ENCODE measurements at regions not wholly inside any gene's neighbourhood (a gene's known extent, or its start where the extent isn't known, plus 50 kb on each side); places are given as distances from the start of the nearest gene placed in this dataset.

DNA sequence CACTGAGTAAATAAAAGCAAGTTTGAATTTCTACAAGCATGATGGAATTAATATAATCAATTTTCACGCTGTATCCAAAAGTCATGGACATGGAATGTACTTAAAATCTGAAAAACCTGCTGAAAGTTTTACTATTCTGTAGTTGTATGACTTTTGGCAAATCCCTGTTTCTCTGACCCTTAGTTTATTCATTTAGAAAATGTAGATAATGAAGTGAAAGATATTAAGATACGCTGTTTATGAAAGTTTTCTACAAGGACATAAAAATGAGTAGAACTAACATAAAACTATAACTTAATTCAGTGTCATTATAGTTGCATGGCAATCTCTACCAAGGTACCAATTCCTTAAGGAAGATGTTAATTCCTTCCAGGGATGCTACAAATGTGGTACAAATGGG is 363.2 kb upstream of the MPDZ start:
- Histone ChIP-seq H3K27me3 (replicated peaks; ENCODE audit: insufficient read depth) (no peaks in the 10 kb centered on the region), H4K20me1 (ENCODE audit: insufficient read depth) (no peaks in the 10 kb centered on the region), H2AFZ (no peak overlapping the region), H3K9me2 (ENCODE audit: insufficient read depth) (no peaks in the 10 kb centered on the region), H3K4me3 (no peak overlapping the region), H3K9ac (no peak overlapping the region), H3F3A (ENCODE audit: insufficient read depth) (no peaks in the 10 kb centered on the region), H3K4me1 (ENCODE audit: insufficient read depth) (no peaks in the 10 kb centered on the region), H3K79me2 (ENCODE audit: insufficient read depth) (no peaks in the 10 kb centered on the region), H3K4me2 (ENCODE audit: unreplicated experiment) (no peak overlapping the region), H3K27ac (no peak overlapping the region), H3K9me3 (ENCODE audit: low read depth) (no peaks in the 10 kb centered on the region), H3K36me3 (ENCODE audit: low read depth) (no peaks in the 10 kb centered on the region)
- in situ Hi-C loops (cut with MboI) = no loop called here
- no peak for TF ChIP-seq EZH2 (IDR thresholded peaks at IDR 0.05; ENCODE audit: insufficient read depth, poor library complexity, severe bottlenecking)
- no peak for TF ChIP-seq EZH2phosphoT487 (IDR thresholded peaks at IDR 0.05; ENCODE audit: insufficient read depth, low read depth)
- no peak for DNase-seq
- 90 to 94% methylated on average over 2 of the region's 2 CpGs for WGBS, 2 experiments (ENCODE audit: low coverage in 1 of 2, low lambda C conversion rate in 2 of 2, missing lambda C conversion rate in 2 of 2)

DNA sequence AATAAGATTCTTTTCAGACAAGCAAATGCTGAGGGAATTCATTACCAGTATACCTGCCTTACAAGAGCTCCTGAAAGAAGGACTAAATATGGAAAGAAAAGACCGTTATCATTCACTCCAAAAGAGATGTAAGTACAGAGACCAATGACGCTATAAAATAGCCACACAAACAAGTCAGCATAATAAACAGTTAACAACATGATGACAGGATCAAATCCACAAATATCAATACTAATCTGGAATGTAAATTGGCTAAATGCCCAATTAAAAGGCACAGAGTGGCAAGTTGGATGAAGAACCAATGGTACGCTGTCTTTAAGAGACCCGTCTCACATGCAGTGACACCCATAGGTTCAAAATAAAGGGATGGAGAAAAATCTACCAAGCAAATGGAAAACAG is 349.6 kb upstream of the MPDZ start:
- no peaks in the 10 kb centered on the region for H3K27me3 ChIP-seq (replicated peaks; ENCODE audit: insufficient read depth)

DNA sequence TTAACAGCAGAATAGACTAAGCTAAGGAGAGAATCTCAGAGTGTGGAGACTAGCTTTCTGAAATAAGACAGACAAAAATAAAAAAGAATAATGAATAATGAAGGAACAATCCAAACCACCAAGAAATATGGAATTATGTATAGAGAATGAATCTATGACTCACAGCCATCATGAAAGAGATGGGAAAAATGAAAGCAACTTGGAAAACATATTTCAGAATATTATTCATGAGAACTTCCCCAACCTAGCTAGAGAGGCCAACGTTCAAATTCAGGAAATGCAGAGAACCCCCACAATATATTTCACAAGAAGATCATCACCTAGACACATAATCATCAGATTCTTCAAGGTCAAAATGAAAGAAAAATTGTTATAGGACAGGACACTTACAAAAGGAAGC is 349.0 kb upstream of the MPDZ start:
- Histone ChIP-seq H3K79me2 (ENCODE audit: insufficient read depth) (no peaks in the 10 kb centered on the region), H3F3A (ENCODE audit: insufficient read depth) (no peaks in the 10 kb centered on the region), H3K27ac (no peak overlapping the region), H3K4me1 (ENCODE audit: insufficient read depth) (no peaks in the 10 kb centered on the region), H3K36me3 (ENCODE audit: low read depth) (no peaks in the 10 kb centered on the region), H3K27me3 (replicated peaks; ENCODE audit: insufficient read depth) (no peaks in the 10 kb centered on the region), H2AFZ (no peak overlapping the region), H4K20me1 (ENCODE audit: insufficient read depth) (no peaks in the 10 kb centered on the region), H3K4me2 (ENCODE audit: unreplicated experiment) (no peak overlapping the region), H3K9me2 (ENCODE audit: insufficient read depth) (no peaks in the 10 kb centered on the region), H3K9me3 (ENCODE audit: low read depth) (no peaks in the 10 kb centered on the region), H3K4me3 (no peak overlapping the region), H3K9ac (no peak overlapping the region)
- DNase-seq = no peak
- in situ Hi-C loops (cut with MboI) = no loop called here
- TF ChIP-seq EZH2 (IDR thresholded peaks at IDR 0.05; ENCODE audit: insufficient read depth, poor library complexity, severe bottlenecking) = no peak
- no peak for TF ChIP-seq EZH2phosphoT487 (IDR thresholded peaks at IDR 0.05; ENCODE audit: insufficient read depth, low read depth)
- 69 to 83% methylated on average over 1 of the region's 1 CpG for WGBS, 2 experiments (ENCODE audit: low coverage in 1 of 2, low lambda C conversion rate in 2 of 2, missing lambda C conversion rate in 2 of 2)

More for the DNA sequence above, 349.6 kb upstream of the MPDZ start:
- no peak overlapping the region for H3K9ac ChIP-seq
- no peak overlapping the region for H2AFZ ChIP-seq
- no peaks in the 10 kb centered on the region for H3K9me2 ChIP-seq (ENCODE audit: insufficient read depth)
- WGBS, 2 experiments (ENCODE audit: low coverage in 1 of 2, low lambda C conversion rate in 2 of 2, missing lambda C conversion rate in 2 of 2) = 88 to 94% methylated on average over 4 of the region's 4 CpGs
- no peak overlapping the region for H3K4me3 ChIP-seq
- no peaks in the 10 kb centered on the region for H3K4me1 ChIP-seq (ENCODE audit: insufficient read depth)
- TF ChIP-seq EZH2phosphoT487 (IDR thresholded peaks at IDR 0.05; ENCODE audit: insufficient read depth, low read depth) (no peak), EZH2 (IDR thresholded peaks at IDR 0.05; ENCODE audit: insufficient read depth, poor library complexity, severe bottlenecking) (no peak)
- in situ Hi-C loops (cut with MboI) = no loop called here
- H3K27ac ChIP-seq = no peak overlapping the region
- no peaks in the 10 kb centered on the region for H3K9me3 ChIP-seq (ENCODE audit: low read depth)
- H3K79me2 ChIP-seq (ENCODE audit: insufficient read depth) = no peaks in the 10 kb centered on the region
- DNase-seq = no peak
- H3F3A ChIP-seq (ENCODE audit: insufficient read depth) = no peaks in the 10 kb centered on the region
- no peak overlapping the region for H3K4me2 ChIP-seq (ENCODE audit: unreplicated experiment)
- no peaks in the 10 kb centered on the region for H4K20me1 ChIP-seq (ENCODE audit: insufficient read depth)
- no peaks in the 10 kb centered on the region for H3K36me3 ChIP-seq (ENCODE audit: low read depth)

DNA sequence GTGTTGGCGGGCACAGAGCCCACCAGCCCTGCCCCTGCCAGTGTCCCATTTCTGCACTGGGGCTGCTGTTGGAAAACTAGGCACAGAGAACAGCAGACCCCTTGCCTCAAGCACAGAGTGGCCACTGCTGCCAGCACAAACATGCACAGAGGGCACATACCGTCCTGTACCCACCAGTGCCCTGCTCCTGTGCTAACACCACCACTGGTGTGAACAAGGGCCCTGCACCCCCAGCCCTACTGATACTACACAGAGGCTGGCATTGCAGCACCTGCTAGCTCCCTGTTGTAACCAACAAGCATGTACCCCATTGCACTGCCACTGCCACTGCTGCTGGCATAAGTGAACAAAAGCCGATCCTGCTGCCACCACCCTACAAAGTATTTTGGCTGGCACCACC is 348.0 kb upstream of the MPDZ start:
- Histone ChIP-seq H3K79me2 (ENCODE audit: insufficient read depth) (no peaks in the 10 kb centered on the region), H3K4me2 (ENCODE audit: unreplicated experiment) (no peak overlapping the region), H3K36me3 (ENCODE audit: low read depth) (no peaks in the 10 kb centered on the region), H2AFZ (no peak overlapping the region), H3K27ac (no peak overlapping the region), H4K20me1 (ENCODE audit: insufficient read depth) (no peaks in the 10 kb centered on the region), H3K4me1 (ENCODE audit: insufficient read depth) (no peaks in the 10 kb centered on the region), H3K4me3 (no peak overlapping the region), H3K27me3 (replicated peaks; ENCODE audit: insufficient read depth) (no peaks in the 10 kb centered on the region; the same call in 1 of the 2 replicates), H3K9ac (no peak overlapping the region), H3K9me3 (ENCODE audit: low read depth) (no peaks in the 10 kb centered on the region), H3F3A (ENCODE audit: insufficient read depth) (no peaks in the 10 kb centered on the region), H3K9me2 (ENCODE audit: insufficient read depth) (no peaks in the 10 kb centered on the region)
- no peak for TF ChIP-seq EZH2 (IDR thresholded peaks at IDR 0.05; ENCODE audit: insufficient read depth, poor library complexity, severe bottlenecking)
- TF ChIP-seq EZH2phosphoT487 (IDR thresholded peaks at IDR 0.05; ENCODE audit: insufficient read depth, low read depth) = no peak
- 81 to 90% methylated on average over 3 of the region's 3 CpGs for WGBS, 2 experiments (ENCODE audit: low coverage in 1 of 2, low lambda C conversion rate in 2 of 2, missing lambda C conversion rate in 2 of 2)
- no peak for DNase-seq
- in situ Hi-C loops (cut with MboI) = no loop called here

DNA sequence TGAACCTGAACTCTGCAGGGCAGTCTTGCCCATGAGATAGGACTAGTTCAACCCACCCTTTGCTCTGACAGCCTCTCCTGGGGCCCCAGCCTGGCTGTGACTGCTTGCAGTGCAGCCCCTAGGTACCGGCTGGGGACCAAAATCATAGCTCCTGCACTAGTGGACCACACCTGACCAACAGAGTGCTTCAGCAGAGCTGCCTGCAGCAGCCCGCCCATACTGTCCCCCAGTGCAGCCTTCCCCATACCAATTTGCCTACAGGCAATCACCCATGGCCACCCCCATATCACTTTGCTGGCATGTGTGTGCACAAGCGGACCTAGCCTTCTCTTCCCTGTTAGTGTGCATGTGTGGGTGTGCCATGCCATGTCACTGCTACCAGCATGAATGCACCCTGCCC is 347.6 kb upstream of the MPDZ start:
- H3K27ac ChIP-seq = no peak overlapping the region
- no peak overlapping the region for H2AFZ ChIP-seq
- H3K79me2 ChIP-seq (ENCODE audit: insufficient read depth) = no peaks in the 10 kb centered on the region
- H3K9ac ChIP-seq = no peak overlapping the region
- H3F3A ChIP-seq (ENCODE audit: insufficient read depth) = no peaks in the 10 kb centered on the region
- no peaks in the 10 kb centered on the region for H3K9me3 ChIP-seq (ENCODE audit: low read depth)
- H3K4me2 ChIP-seq (ENCODE audit: unreplicated experiment) = no peak overlapping the region
- in situ Hi-C loops (cut with MboI) = no loop called here
- 77 to 80% methylated on average over 3 of the region's 3 CpGs for WGBS, 2 experiments (ENCODE audit: low coverage in 1 of 2, low lambda C conversion rate in 2 of 2, missing lambda C conversion rate in 2 of 2)
- H4K20me1 ChIP-seq (ENCODE audit: insufficient read depth) = no peaks in the 10 kb centered on the region
- TF ChIP-seq EZH2 (IDR thresholded peaks at IDR 0.05; ENCODE audit: insufficient read depth, poor library complexity, severe bottlenecking) (no peak), EZH2phosphoT487 (IDR thresholded peaks at IDR 0.05; ENCODE audit: insufficient read depth, low read depth) (no peak)
- no peak for DNase-seq
- no peaks in the 10 kb centered on the region for H3K4me1 ChIP-seq (ENCODE audit: insufficient read depth)
- H3K4me3 ChIP-seq = no peak overlapping the region
- no peaks in the 10 kb centered on the region for H3K9me2 ChIP-seq (ENCODE audit: insufficient read depth)
- H3K36me3 ChIP-seq (ENCODE audit: low read depth) = no peaks in the 10 kb centered on the region
- no peaks in the 10 kb centered on the region; the same call in 1 of the 2 replicates for H3K27me3 ChIP-seq (replicated peaks; ENCODE audit: insufficient read depth)

All from GM23248 (cell line).